ENCODE measurements at regions not wholly inside any gene's neighbourhood (a gene's known extent, or its start where the extent isn't known, plus 50 kb on each side); places are given as distances from the start of the nearest gene placed in this dataset.

GRCh38 chr3:65112751-65113300 is 425.0 kb upstream of the ADAMTS9 start:
- DNase-seq (ENCODE audit: low read depth): no peak

- no peak for DNase-seq (ENCODE audit: low read depth)
Measured at GRCh38 chr3:65110661-65111060, 422.9 kb upstream of the ADAMTS9 start.

GRCh38 chr3:65109966-65110500 is 422.2 kb upstream of the ADAMTS9 start:
- DNase-seq (ENCODE audit: low read depth): no peak

- DNase-seq (ENCODE audit: low read depth): no peak
Measured at GRCh38 chr3:65107174-65107573, 419.4 kb upstream of the ADAMTS9 start.

GRCh38 chr3:65101450-65101849 is 413.6 kb upstream of the ADAMTS9 start:
- DNase-seq (ENCODE audit: low read depth): no peak

GRCh38 chr3:65098400-65098799 is 410.6 kb upstream of the ADAMTS9 start:
- no peak for DNase-seq (ENCODE audit: low read depth)

- DNase-seq (ENCODE audit: low read depth): no peak
Measured at GRCh38 chr3:65096110-65096745, 408.4 kb upstream of the ADAMTS9 start.

GRCh38 chr3:65094723-65095122 is 406.9 kb upstream of the ADAMTS9 start:
- no peak for DNase-seq (ENCODE audit: low read depth)

- no peak for DNase-seq (ENCODE audit: low read depth)
Measured at GRCh38 chr3:65093641-65094040, 405.8 kb upstream of the ADAMTS9 start.

GRCh38 chr3:65091565-65091964 is 403.8 kb upstream of the ADAMTS9 start:
- no peak for DNase-seq (ENCODE audit: low read depth)

- DNase-seq (ENCODE audit: low read depth): no peak
Measured at GRCh38 chr3:65083240-65083639, 395.4 kb upstream of the ADAMTS9 start.

GRCh38 chr3:65081536-65081935 is 393.7 kb upstream of the ADAMTS9 start:
- no peak for DNase-seq (ENCODE audit: low read depth)

- no peak for DNase-seq (ENCODE audit: low read depth)
Measured at GRCh38 chr3:65080432-65080831, 392.6 kb upstream of the ADAMTS9 start.

GRCh38 chr3:65079560-65079959 is 391.8 kb upstream of the ADAMTS9 start:
- DNase-seq (ENCODE audit: low read depth): no peak

GRCh38 chr3:65078748-65079147 is 390.9 kb upstream of the ADAMTS9 start:
- DNase-seq (ENCODE audit: low read depth): no peak

- DNase-seq (ENCODE audit: low read depth): no peak
Measured at GRCh38 chr3:65077124-65077523, 389.3 kb upstream of the ADAMTS9 start.

GRCh38 chr3:65070968-65071367 is 383.2 kb upstream of the ADAMTS9 start:
- DNase-seq (ENCODE audit: low read depth): no peak

GRCh38 chr3:65060904-65061303 is 373.1 kb upstream of the ADAMTS9 start:
- no peak for DNase-seq (ENCODE audit: low read depth)

GRCh38 chr3:65052101-65052500 is 364.3 kb upstream of the ADAMTS9 start:
- no peak for DNase-seq (ENCODE audit: low read depth)

- DNase-seq (ENCODE audit: low read depth): no peak
Measured at GRCh38 chr3:65048151-65048550, 360.4 kb upstream of the ADAMTS9 start.

GRCh38 chr3:65045138-65045537 is 357.3 kb upstream of the ADAMTS9 start:
- no peak for DNase-seq (ENCODE audit: low read depth)

GRCh38 chr3:65044401-65044800 is 356.6 kb upstream of the ADAMTS9 start:
- DNase-seq (ENCODE audit: low read depth): no peak

GRCh38 chr3:65042675-65043074 is 354.9 kb upstream of the ADAMTS9 start:
- no peak for DNase-seq (ENCODE audit: low read depth)

GRCh38 chr3:65039754-65040210 is 352.0 kb upstream of the ADAMTS9 start:
- no peak for DNase-seq (ENCODE audit: low read depth)
